GM10266 (cell line): ENCODE measurements at regions not wholly inside any gene's neighbourhood (a gene's known extent, or its start where the extent isn't known, plus 50 kb on each side); places are given as distances from the start of the nearest gene placed in this dataset.

Experiments used
- DNase-seq: peaks from one replicate; pipeline ENCODE4 v3.0.0; 2012; ENCODE audit errors: extremely low spot score
- CTCF ChIP-seq: IDR thresholded peaks from 2 replicates; pipeline ENCODE4 v1.5.1; 2012; ENCODE audit warnings: mild to moderate bottlenecking, low read depth; ENCODE audit not compliant: control insufficient read depth, insufficient read depth; ENCODE audit errors: missing control alignments

GRCh38 chr2:140067661-140068060 is 1287.5 kb upstream of the NXPH2 start:
- no peak for DNase-seq
- TF ChIP-seq CTCF: no peak

DNA sequence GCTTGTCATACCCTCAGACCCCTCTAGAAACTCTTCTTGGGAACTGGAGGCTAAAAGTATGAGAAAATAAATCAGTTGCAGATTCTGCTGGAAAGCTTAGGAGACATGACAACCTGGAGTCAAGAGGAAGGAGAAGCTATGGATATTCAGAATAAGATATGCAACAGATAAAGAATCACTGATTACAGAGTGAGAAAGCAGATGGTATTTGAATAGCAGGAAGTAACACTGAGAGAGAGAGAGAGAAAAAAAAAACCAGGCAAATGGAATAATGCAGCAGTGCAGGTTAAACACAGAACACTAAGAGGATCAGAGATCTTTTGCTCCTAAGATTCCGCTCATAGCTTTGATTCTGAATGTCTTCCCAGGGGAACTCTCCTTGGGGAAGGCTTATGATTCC is 1284.1 kb upstream of the NXPH2 start:
- DNase-seq: no peak
- no peak for TF ChIP-seq CTCF

- no peak for DNase-seq
- TF ChIP-seq CTCF: no peak
These were observed 1283.2 kb upstream of the NXPH2 start for GRCh38 chr2:140063356-140063755.

DNA sequence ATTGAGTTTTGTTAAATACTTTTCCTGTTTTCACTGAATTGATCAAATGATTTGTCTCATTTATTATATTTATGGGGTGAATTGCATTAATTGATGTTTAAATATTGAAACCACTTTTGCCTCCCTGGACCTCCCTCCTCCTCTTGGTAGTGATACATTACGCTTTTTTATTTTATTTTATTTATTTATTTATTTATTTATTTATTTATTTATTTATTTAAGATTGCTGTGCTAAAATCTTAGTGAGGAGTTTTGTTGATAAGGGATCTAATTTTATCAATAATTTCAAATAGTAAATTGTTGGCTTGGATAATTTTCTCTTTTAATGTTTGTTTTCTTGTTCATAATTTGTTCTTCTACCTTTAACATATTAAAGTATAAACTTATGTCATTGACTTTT is 1281.0 kb upstream of the NXPH2 start:
- TF ChIP-seq CTCF: no peak
- DNase-seq: no peak

- TF ChIP-seq CTCF: no peak
- no peak for DNase-seq
These were observed 1277.7 kb upstream of the NXPH2 start for GRCh38 chr2:140057928-140058327.

GRCh38 chr2:140041811-140042210 is 1261.6 kb upstream of the NXPH2 start:
- DNase-seq: no peak
- TF ChIP-seq CTCF: no peak

DNA sequence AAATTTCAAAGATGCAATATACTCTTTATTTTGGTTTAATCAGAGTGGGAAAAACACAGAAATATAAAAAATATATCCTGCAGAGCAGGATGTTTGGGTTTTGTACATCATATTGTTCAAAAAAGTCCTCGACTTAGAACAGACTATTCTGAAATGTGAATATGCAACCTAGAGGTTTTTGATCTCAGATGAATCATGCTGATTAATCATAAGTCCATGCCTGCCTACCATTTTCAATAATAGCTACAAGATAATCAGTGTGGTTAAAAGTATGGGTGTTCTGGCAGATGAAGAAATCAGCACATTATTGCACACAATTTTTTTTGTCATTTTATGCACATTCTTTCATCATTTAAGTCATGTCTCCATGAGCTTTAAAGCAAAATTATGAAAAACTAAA is 1261.0 kb upstream of the NXPH2 start:
- no peak for DNase-seq
- TF ChIP-seq CTCF: no peak

- no peak for TF ChIP-seq CTCF
- no peak for DNase-seq
These were observed 1253.4 kb upstream of the NXPH2 start for GRCh38 chr2:140033638-140034037.
